H1 (cell line): ENCODE measurements at regions not wholly inside any gene's neighbourhood (a gene's known extent, or its start where the extent isn't known, plus 50 kb on each side); places are given as distances from the start of the nearest gene placed in this dataset.
A peak's percentile ranks its signal among the peaks of the same experiment; 100 is the strongest.

ENCODE experiments used
- CTCF ChIA-PET: fragments of 300-600 bp; sonication (Branson Sonifier 250); formaldehyde crosslinking; loops from one replicate; lab custom pipeline; 2021; ENCODE audit not compliant: partially characterized antibody; lab: Charles Lee
- POLR2A ChIA-PET: fragments of 300-600 bp; sonication (Branson Sonifier 250); formaldehyde crosslinking; loops from one replicate; lab custom pipeline; 2021; ENCODE audit warnings: inconsistent platforms; ENCODE audit not compliant: partially characterized antibody; lab: Charles Lee
- DNase-seq, 2 experiments: peaks; one replicate each; pipeline versions ENCODE4 v3.0.0 to v3.0.0-alpha.2; 2010 to 2022; ENCODE audit warnings: low spot score in 2 of 2, low read depth in 1 of 2, mixed read lengths in 1 of 2
- FAIRE-seq: peaks from 2 replicates; lab custom pipeline; 2011; peaks lifted over from hg19 to GRCh38; lab: Jason Lieb, UNC
- H2AFZ ChIP-seq: 2 replicates; pipeline ENCODE4 v1.8.1; 2012; ENCODE audit warnings: low read length, inconsistent platforms
- H2AK5ac ChIP-seq: 2 replicates; pipeline ENCODE4 v1.6.1; 2013; ENCODE audit warnings: low read depth, low read length
- H2BK120ac ChIP-seq: replicated peaks from 2 replicates; pipeline ENCODE3; 2013; ENCODE audit warnings: low read depth, low read length, inconsistent platforms
- H2BK12ac ChIP-seq: 2 replicates; pipeline ENCODE4 v1.6.1; 2013; ENCODE audit warnings: low read depth, low read length
- H2BK15ac ChIP-seq: 2 replicates; pipeline ENCODE4 v1.6.1; 2013; ENCODE audit warnings: low read length
- H2BK20ac ChIP-seq: 2 replicates; pipeline ENCODE4 v1.6.1; 2013; ENCODE audit warnings: low read length
- H2BK5ac ChIP-seq: 2 replicates; pipeline ENCODE4 v1.6.1; 2013; ENCODE audit warnings: low read depth, low read length
- H3K14ac ChIP-seq: 2 replicates; pipeline ENCODE4 v1.6.1; 2013; ENCODE audit warnings: inconsistent platforms; ENCODE audit not compliant: insufficient read length
- H3K18ac ChIP-seq: 2 replicates; pipeline ENCODE4 v1.6.1; 2013; ENCODE audit warnings: low read length; ENCODE audit errors: extremely low read depth
- H3K23ac ChIP-seq: 2 replicates; pipeline ENCODE4 v1.6.1; 2013; ENCODE audit warnings: inconsistent platforms; ENCODE audit not compliant: insufficient read length
- H3K23me2 ChIP-seq: 2 replicates; pipeline ENCODE4 v1.6.1; 2013; ENCODE audit warnings: low read depth, low read length
- H3K27ac ChIP-seq: 2 replicates; pipeline ENCODE4 v1.6.1; 2011; ENCODE audit warnings: low read depth, low read length, inconsistent platforms
- H3K27me3 ChIP-seq, 4 experiments: replicated peaks in 1 of 4; 1 replicate in 1 of 4; 2 replicates in 3 of 4; pipeline versions ENCODE4 v1.6.1 to v1.8.1; 2011 to 2013; ENCODE audit warnings: low read length in 3 of 4, mild to moderate bottlenecking in 3 of 4, inconsistent platforms in 2 of 4, mixed read lengths in 2 of 4, moderate library complexity in 1 of 4; ENCODE audit not compliant: control insufficient read depth in 3 of 4, insufficient read depth in 3 of 4; ENCODE audit errors: extremely low read depth in 1 of 4
- H3K36me3 ChIP-seq, 4 experiments: 2 replicates each; pipeline versions ENCODE4 v1.6.1 to v1.8.1; 2011 to 2013; ENCODE audit warnings: mild to moderate bottlenecking in 4 of 4, low read length in 3 of 4, moderate library complexity in 2 of 4, control low read depth in 1 of 4, inconsistent platforms in 1 of 4; ENCODE audit not compliant: insufficient read depth in 4 of 4, control insufficient read depth in 2 of 4
- H3K4ac ChIP-seq: replicated peaks from 2 replicates; pipeline ENCODE3; 2013; ENCODE audit warnings: low read length, low read depth, mixed read lengths, inconsistent platforms; ENCODE audit not compliant: insufficient read length
- H3K4me1 ChIP-seq, 4 experiments: replicated peaks in 1 of 4; 1 replicate in 1 of 4; 2 replicates in 3 of 4; pipeline versions ENCODE4 v1.6.1 to v1.8.1; 2011 to 2013; ENCODE audit warnings: low read length in 3 of 4, inconsistent platforms in 2 of 4, mixed read lengths in 1 of 4; ENCODE audit not compliant: insufficient read depth in 4 of 4, control insufficient read depth in 3 of 4
- H3K4me2 ChIP-seq, 2 experiments: 2 replicates each; pipeline versions ENCODE4 v1.6.1 to v1.8.1; 2011 to 2013; ENCODE audit warnings: low read depth in 2 of 2, low read length in 2 of 2, control low read depth in 1 of 2, inconsistent platforms in 1 of 2, mild to moderate bottlenecking in 1 of 2; ENCODE audit not compliant: insufficient read depth in 1 of 2
- H3K4me3 ChIP-seq, 4 experiments: fragments of 200-600, 300-600 bp in 1 of 4; sonication (generic), shearing (Covaris generic), sonication (Bioruptor Twin) in 1 of 4; 2 replicates each; pipeline versions ENCODE4 v1.5.1 to v1.8.1; 2011 to 2016; ENCODE audit warnings: low read length in 4 of 4, low read depth in 3 of 4, control low read depth in 2 of 4, inconsistent platforms in 2 of 4, mild to moderate bottlenecking in 2 of 4, mixed read lengths in 1 of 4, moderate library complexity in 1 of 4; ENCODE audit not compliant: insufficient read depth in 2 of 4; ENCODE audit errors: extremely low read depth in 1 of 4
- H3K56ac ChIP-seq: replicated peaks from 2 replicates; pipeline ENCODE3; 2013; ENCODE audit warnings: low read depth, mild to moderate bottlenecking, mixed read lengths, low read length, inconsistent platforms; ENCODE audit not compliant: insufficient read length
- H3K79me1 ChIP-seq: 2 replicates; pipeline ENCODE4 v1.6.1; 2013; ENCODE audit warnings: low read depth, low read length, control low read depth
- H3K79me2 ChIP-seq, 2 experiments: 2 replicates each; pipeline versions ENCODE4 v1.6.1 to v1.8.1; 2012 to 2013; ENCODE audit warnings: low read length in 2 of 2, mild to moderate bottlenecking in 2 of 2, inconsistent platforms in 1 of 2; ENCODE audit not compliant: insufficient read depth in 2 of 2, control insufficient read depth in 1 of 2
- H3K9ac ChIP-seq, 4 experiments: replicated peaks in 1 of 4; 1 replicate in 1 of 4; 2 replicates in 3 of 4; pipeline versions ENCODE4 v1.6.1 to v1.8.1; 2011 to 2013; ENCODE audit warnings: low read depth in 3 of 4, low read length in 3 of 4, control low read depth in 2 of 4, mild to moderate bottlenecking in 2 of 4, moderate library complexity in 2 of 4, inconsistent platforms in 1 of 4; ENCODE audit errors: extremely low read depth in 1 of 4
- H3K9me3 ChIP-seq, 2 experiments: 2 replicates each; pipeline versions ENCODE4 v1.6.1 to v1.8.1; 2012 to 2013; ENCODE audit warnings: mild to moderate bottlenecking in 2 of 2, moderate library complexity in 2 of 2, control low read depth in 1 of 2, inconsistent platforms in 1 of 2, low read depth in 1 of 2, low read length in 1 of 2, mixed read lengths in 1 of 2; ENCODE audit not compliant: insufficient read depth in 2 of 2
- H4K20me1 ChIP-seq, 2 experiments: replicated peaks in 1 of 2; 2 replicates each; pipeline versions ENCODE3 to v1.8.1; 2011 to 2013; ENCODE audit warnings: inconsistent platforms in 2 of 2, low read length in 2 of 2, mild to moderate bottlenecking in 1 of 2; ENCODE audit not compliant: insufficient read depth in 2 of 2, control insufficient read depth in 1 of 2
- H4K5ac ChIP-seq: 2 replicates; pipeline ENCODE4 v1.6.1; 2013; ENCODE audit warnings: low read length, low read depth, mixed read lengths, inconsistent platforms; ENCODE audit not compliant: insufficient read length
- H4K8ac ChIP-seq: 2 replicates; pipeline ENCODE4 v1.8.0; 2013; ENCODE audit warnings: mild to moderate bottlenecking, moderate library complexity, low read length, inconsistent platforms; ENCODE audit not compliant: insufficient read depth; ENCODE audit errors: extremely low read depth
- H4K91ac ChIP-seq: replicated peaks from 2 replicates; pipeline ENCODE3; 2013; ENCODE audit warnings: low read length, mixed read lengths, inconsistent platforms; ENCODE audit not compliant: insufficient read length
- WGBS, 2 experiments: shearing (Covaris generic) in 1 of 2; methylation state at CpG; one replicate each; pipeline versions ENCODE4 v1.1.6 to v1.1.7; 2013 to 2015; ENCODE audit warnings: low lambda C conversion rate in 2 of 2, mixed read lengths in 2 of 2, inconsistent platforms in 1 of 2, low coverage in 1 of 2, missing lambda C conversion rate in 1 of 2; ENCODE audit not compliant: insufficient replicate concordance in 2 of 2, insufficient coverage in 1 of 2, insufficient read length in 1 of 2; ENCODE audit errors: extremely low coverage in 1 of 2, missing lambda C conversion rate in 1 of 2; 5-methylcytosine and 5-hydroxymethylcytosine counted together

GRCh38 chr11:45485070-45485707, 180.2 kb downstream of the CHST1 start:
- ChIA-PET CTCF (interaction anchor here (0.6 to 2.7 kb wide), 8 partner anchors 9 to 191 kb away, joined by 3 to 11 read pairs (median 4); no protein-coding TSS in a partner anchor), POLR2A (interaction anchor here (1.1 to 1.4 kb wide), 2 partner anchors 8 to 12 kb away, joined by 3 to 6 read pairs; no protein-coding TSS in a partner anchor)
- Histone ChIP-seq H3K27me3 (no peaks in the 10 kb centered on the region; a peak in 1 of 7 replicates), H3K23ac (no peak overlapping the region), H3K36me3 (no peaks in the 10 kb centered on the region), H3K4me3 (no peak overlapping the region), H3K14ac (no peak overlapping the region), H3K4ac (no peak overlapping the region), H4K91ac (no peak overlapping the region), H3K23me2 (no peaks in the 10 kb centered on the region), H3K79me1 (no peaks in the 10 kb centered on the region), H3K9ac (no peak overlapping the region), H2BK5ac (no peak overlapping the region), H3K56ac (no peak overlapping the region), H4K5ac (no peak overlapping the region), H3K4me2 (no peak overlapping the region), H2AFZ (peak overlapping the region; percentile 78), H2BK15ac (no peak overlapping the region; the same call in 1 of the 2 replicates), H2BK12ac (peak overlapping the region; percentile 45; the same call in 1 of the 2 replicates), H2BK20ac (0 out of 2 replicates have a peak overlapping the region, but pooled peaks have one; percentile 16), H4K20me1 (no peaks in the 10 kb centered on the region), H3K27ac (no peak overlapping the region), H2AK5ac (peak overlapping the region; percentile 89; the same call in 1 of the 2 replicates), H3K4me1 (peaks cover 0 to 12% (median 3%) of the 10 kb centered on the region in 4 experiments; a peak in 3 of 7 replicates), H4K8ac (peak overlapping the region; percentile 86), H3K79me2 (no peaks in the 10 kb centered on the region), H2BK120ac (no peak overlapping the region), H3K18ac (no peak overlapping the region), H3K9me3 (no peaks in the 10 kb centered on the region)
- FAIRE-seq (no peak), DNase-seq (no peak)
- 72% methylated on average over 8 of the region's 8 CpGs; no CpG with 5 or more reads in 1 of the 2 experiments for WGBS, 2 experiments
